Fibroblast of lung (primary cell): ENCODE measurements at regions not wholly inside any gene's neighbourhood (a gene's known extent, or its start where the extent isn't known, plus 50 kb on each side); places are given as distances from the start of the nearest gene placed in this dataset.

ENCODE experiments used
- DNase-seq, 2 donors: peaks; one replicate each; pipeline versions ENCODE4 v3.0.0 to v3.0.0-alpha.2; 2010; ENCODE audit warnings: low read depth in 2 of 2
- H2AFZ ChIP-seq: 2 replicates; pipeline ENCODE4 v1.5.1; 2012; ENCODE audit warnings: low read length, control low read depth, inconsistent platforms
- H3K27ac ChIP-seq: 2 replicates; pipeline ENCODE4 v1.5.1; 2011; ENCODE audit warnings: low read length, control low read depth; ENCODE audit not compliant: insufficient read depth
- H3K27me3 ChIP-seq: 2 replicates; pipeline ENCODE4 v1.5.1; 2011; ENCODE audit warnings: mild to moderate bottlenecking, low read length; ENCODE audit not compliant: control insufficient read depth, insufficient read depth
- H3K36me3 ChIP-seq: 2 replicates; pipeline ENCODE4 v1.5.1; 2011; ENCODE audit warnings: low read length; ENCODE audit not compliant: control insufficient read depth, insufficient read depth
- H3K4me1 ChIP-seq: 2 replicates; pipeline ENCODE4 v1.5.1; 2011; ENCODE audit warnings: low read length; ENCODE audit not compliant: control insufficient read depth, insufficient read depth; ENCODE audit errors: extremely low read depth
- H3K4me2 ChIP-seq: 2 replicates; pipeline ENCODE4 v1.5.1; 2011; ENCODE audit warnings: low read length, control low read depth; ENCODE audit not compliant: insufficient read depth; ENCODE audit errors: extremely low read depth
- H3K4me3 ChIP-seq, 4 experiments: fragments of 200-600 bp in 1 of 4; sonication (generic) in 1 of 4; replicated peaks in 1 of 4; 2 replicates each; pipeline ENCODE4 v1.5.1; 2011 to 2016; ENCODE audit warnings: low read length in 4 of 4, low read depth in 3 of 4, mild to moderate bottlenecking in 3 of 4, control low read depth in 2 of 4, inconsistent platforms in 1 of 4, mixed read lengths in 1 of 4; ENCODE audit not compliant: insufficient read depth in 1 of 4; ENCODE audit errors: control extremely low read depth in 1 of 4
- H3K79me2 ChIP-seq: 2 replicates; pipeline ENCODE4 v1.5.1; 2012; ENCODE audit warnings: mild to moderate bottlenecking, low read length, inconsistent platforms; ENCODE audit not compliant: control insufficient read depth, insufficient read depth
- H3K9ac ChIP-seq: 2 replicates; pipeline ENCODE4 v1.5.1; 2011; ENCODE audit warnings: mild to moderate bottlenecking, low read length, control low read depth; ENCODE audit not compliant: insufficient read depth
- H3K9me3 ChIP-seq: 2 replicates; pipeline ENCODE4 v1.5.1; 2012; ENCODE audit warnings: low read depth, low read length; ENCODE audit not compliant: control insufficient read depth, insufficient read depth
- H4K20me1 ChIP-seq: 2 replicates; pipeline ENCODE4 v1.5.1; 2011; ENCODE audit warnings: low read length; ENCODE audit not compliant: control insufficient read depth, insufficient read depth; ENCODE audit errors: extremely low read depth
- EZH2 ChIP-seq: IDR thresholded peaks from 2 replicates; pipeline ENCODE4 v1.5.1; 2012; ENCODE audit warnings: low read length, control low read depth, mild to moderate bottlenecking; ENCODE audit errors: missing control alignments
- TF ChIP-seq, protein P1 (sequence below), 2 donors: IDR thresholded peaks in 1 of 2; conservative IDR thresholded peaks in 1 of 2; 1 replicate in 1 of 2; 2 replicates in 1 of 2; pipeline ENCODE4 v1.5.1; 2011 to 2012; ENCODE audit warnings: low read length in 2 of 2, control low read depth in 1 of 2, inconsistent platforms in 1 of 2, low read depth in 1 of 2, mild to moderate bottlenecking in 1 of 2

DNA sequence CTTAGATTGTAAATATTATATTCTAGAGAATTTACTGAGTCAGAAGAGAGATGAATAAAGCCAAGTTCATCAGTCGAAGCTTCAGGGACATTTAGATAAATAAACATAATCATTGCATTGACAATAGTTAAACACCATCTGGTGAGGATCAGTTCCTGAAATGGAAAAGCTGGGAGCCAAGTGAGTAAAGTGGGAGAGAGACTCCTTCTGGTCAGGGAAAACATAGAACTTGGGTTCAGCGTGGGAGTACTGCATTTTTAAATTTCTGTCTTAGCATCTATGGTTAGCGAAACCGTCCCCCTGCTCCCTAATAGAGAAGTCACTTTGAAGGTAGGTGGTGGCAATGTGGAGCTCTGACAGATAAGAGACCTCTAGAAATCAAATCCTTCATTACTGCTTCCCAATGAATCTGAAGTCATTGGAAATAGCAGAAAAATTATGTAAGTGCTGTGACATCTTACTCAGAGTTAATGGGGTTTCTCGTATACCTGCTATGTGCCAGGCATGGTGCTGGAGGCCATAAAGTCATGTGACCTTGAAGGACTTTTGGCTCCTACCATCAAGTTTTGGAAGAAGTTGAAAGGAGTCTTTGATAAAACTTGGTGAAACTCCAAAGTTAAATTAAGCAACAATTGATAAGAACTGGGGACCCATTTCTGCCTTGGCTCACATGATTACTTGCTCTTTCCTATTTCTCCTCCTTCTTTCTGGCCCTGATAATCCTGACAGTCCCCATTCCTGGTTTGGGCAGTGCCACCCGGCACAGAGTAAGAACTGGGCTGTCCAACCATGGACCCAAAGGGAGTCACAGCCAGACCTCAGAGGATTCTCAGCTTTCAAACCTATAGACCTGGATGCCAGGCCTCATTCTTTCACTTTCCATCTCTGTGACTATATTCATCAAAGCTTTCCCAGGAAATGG is 211.2 kb downstream of the C7orf25 start:
- no peak overlapping the region for H3K9ac ChIP-seq
- H3K4me1 ChIP-seq = no peaks in the 10 kb centered on the region
- no peak overlapping the region for H3K27ac ChIP-seq
- peak in 1 of 2 donors; percentile 82 for DNase-seq
- H3K9me3 ChIP-seq = no peaks in the 10 kb centered on the region
- TF ChIP-seq, protein P1, sequence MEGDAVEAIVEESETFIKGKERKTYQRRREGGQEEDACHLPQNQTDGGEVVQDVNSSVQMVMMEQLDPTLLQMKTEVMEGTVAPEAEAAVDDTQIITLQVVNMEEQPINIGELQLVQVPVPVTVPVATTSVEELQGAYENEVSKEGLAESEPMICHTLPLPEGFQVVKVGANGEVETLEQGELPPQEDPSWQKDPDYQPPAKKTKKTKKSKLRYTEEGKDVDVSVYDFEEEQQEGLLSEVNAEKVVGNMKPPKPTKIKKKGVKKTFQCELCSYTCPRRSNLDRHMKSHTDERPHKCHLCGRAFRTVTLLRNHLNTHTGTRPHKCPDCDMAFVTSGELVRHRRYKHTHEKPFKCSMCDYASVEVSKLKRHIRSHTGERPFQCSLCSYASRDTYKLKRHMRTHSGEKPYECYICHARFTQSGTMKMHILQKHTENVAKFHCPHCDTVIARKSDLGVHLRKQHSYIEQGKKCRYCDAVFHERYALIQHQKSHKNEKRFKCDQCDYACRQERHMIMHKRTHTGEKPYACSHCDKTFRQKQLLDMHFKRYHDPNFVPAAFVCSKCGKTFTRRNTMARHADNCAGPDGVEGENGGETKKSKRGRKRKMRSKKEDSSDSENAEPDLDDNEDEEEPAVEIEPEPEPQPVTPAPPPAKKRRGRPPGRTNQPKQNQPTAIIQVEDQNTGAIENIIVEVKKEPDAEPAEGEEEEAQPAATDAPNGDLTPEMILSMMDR (conservative IDR thresholded peaks at IDR 0.05 in 1 of 2, IDR thresholded peaks at IDR 0.05 in 1 of 2; ENCODE audit: low read depth in 1 of 2, low read length in 2 of 2) = peak; percentile 44 to 57
- no peak for TF ChIP-seq EZH2
- no peaks in the 10 kb centered on the region for H3K27me3 ChIP-seq
- no peak overlapping the region for H2AFZ ChIP-seq
- no peak overlapping the region for H3K4me2 ChIP-seq
- H3K36me3 ChIP-seq = no peaks in the 10 kb centered on the region
- H3K4me3 ChIP-seq = no peak overlapping the region
- H4K20me1 ChIP-seq = no peaks in the 10 kb centered on the region
- H3K79me2 ChIP-seq = no peaks in the 10 kb centered on the region

DNA sequence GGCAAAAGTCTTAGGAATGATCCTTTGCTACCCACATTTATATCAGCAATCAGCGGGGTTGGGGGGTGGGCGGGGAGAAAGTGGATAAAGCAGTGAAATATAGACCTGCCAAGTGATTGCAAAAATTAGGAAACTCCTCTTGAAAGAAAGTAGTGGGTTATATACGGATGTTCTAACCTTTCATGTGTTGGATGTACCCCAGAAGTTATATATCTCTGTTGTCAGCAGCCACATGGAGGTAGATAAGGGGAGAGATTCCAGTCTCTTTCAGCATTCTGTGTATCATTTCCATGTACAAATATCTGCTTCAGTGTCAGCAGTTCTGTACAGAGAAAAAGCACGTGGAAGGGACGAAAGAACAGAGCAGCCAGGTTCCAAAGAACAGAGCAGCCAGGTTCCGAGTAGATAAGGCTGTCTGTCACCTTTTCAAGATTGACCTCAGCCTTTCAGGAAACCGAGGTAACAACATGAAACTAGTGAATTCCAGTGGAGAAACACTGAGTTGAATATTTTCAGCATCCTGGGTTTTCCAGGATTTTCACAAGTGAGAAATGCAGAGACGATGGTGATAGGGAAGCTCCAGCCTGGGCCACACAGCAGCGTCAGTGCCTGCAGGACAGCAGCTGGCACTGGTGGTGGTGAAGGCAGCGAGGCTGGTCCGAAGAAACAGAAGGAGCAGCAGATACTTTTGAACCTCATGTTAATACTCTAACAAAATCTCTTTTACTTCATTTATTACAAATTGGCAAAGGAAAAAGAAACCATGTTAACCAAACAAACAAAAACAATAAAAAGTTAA is 212.3 kb downstream of the C7orf25 start:
- Histone ChIP-seq H3K4me2 (no peak overlapping the region), H3K79me2 (no peaks in the 10 kb centered on the region), H3K9me3 (no peaks in the 10 kb centered on the region), H3K27ac (no peak overlapping the region), H3K4me3 (no peak overlapping the region), H3K36me3 (no peaks in the 10 kb centered on the region), H3K4me1 (no peaks in the 10 kb centered on the region), H3K9ac (no peak overlapping the region), H4K20me1 (no peaks in the 10 kb centered on the region), H2AFZ (no peak overlapping the region), H3K27me3 (no peaks in the 10 kb centered on the region)
- DNase-seq = no peak
- TF ChIP-seq, protein P1 (conservative IDR thresholded peaks at IDR 0.05 in 1 of 2, IDR thresholded peaks at IDR 0.05 in 1 of 2; ENCODE audit: low read depth in 1 of 2, low read length in 2 of 2) = no peak
- no peak for TF ChIP-seq EZH2

DNA sequence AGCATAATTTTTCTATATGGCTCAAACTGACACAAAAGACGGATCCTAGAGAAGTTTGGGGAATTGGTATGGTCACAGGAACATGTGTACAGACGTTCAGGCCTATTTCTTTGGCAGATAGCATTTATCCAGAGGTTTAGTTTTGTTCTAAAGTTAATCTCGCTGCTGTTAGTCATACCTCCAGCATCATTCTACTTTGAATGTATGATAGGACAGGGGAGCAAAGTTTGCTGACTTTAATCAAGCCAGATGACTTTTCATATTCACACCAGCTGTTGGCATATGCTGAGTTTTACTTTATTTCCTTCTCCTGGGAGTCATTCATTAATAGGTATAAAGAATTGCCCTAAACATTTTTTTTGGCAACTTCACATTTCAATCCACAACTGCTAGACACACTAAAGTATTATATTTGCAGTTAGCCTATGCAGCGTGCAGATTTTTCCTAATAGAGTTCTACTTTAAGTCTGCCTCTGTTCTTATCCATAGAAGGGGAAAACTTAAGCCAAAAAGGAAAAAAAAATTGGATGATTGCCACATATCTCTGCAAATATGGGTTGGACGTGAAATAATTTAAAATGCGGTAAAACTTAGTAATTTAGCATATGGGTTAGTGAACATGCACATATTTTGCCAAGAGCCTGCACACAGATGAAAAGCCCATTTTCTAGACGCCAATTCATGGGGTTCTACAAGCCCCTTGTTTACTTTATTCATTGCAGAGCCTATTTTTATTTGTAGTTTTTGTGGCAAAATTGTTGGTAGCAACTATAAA is 213.1 kb downstream of the C7orf25 start:
- H3K4me3 ChIP-seq = no peak overlapping the region
- H4K20me1 ChIP-seq = no peaks in the 10 kb centered on the region
- H3K4me1 ChIP-seq = no peaks in the 10 kb centered on the region
- no peaks in the 10 kb centered on the region for H3K79me2 ChIP-seq
- H3K27ac ChIP-seq = no peak overlapping the region
- H3K9me3 ChIP-seq = no peaks in the 10 kb centered on the region
- H3K27me3 ChIP-seq = no peaks in the 10 kb centered on the region
- no peaks in the 10 kb centered on the region for H3K36me3 ChIP-seq
- TF ChIP-seq, protein P1 (conservative IDR thresholded peaks at IDR 0.05 in 1 of 2, IDR thresholded peaks at IDR 0.05 in 1 of 2; ENCODE audit: low read depth in 1 of 2, low read length in 2 of 2) = no peak
- TF ChIP-seq EZH2 = no peak
- DNase-seq = peak in 1 of 2 donors; percentile 38
- H3K9ac ChIP-seq = no peak overlapping the region
- no peak overlapping the region for H2AFZ ChIP-seq
- H3K4me2 ChIP-seq = no peak overlapping the region
